Transverse colon (tissue), 4 donors: ENCODE measurements at regions not wholly inside any gene's neighbourhood (a gene's known extent, or its start where the extent isn't known, plus 50 kb on each side); places are given as distances from the start of the nearest gene placed in this dataset.

Experiments
- POLR2A ChIP-seq: fragments of 450-650 bp; IDR thresholded peaks from one replicate; pipeline ENCODE4 v1.6.1; 2016; ENCODE audit warnings: antibody characterized with exemption, mild to moderate bottlenecking, moderate library complexity
- POLR2AphosphoS5 ChIP-seq, 3 donors: sonication (generic); formaldehyde crosslinking; IDR thresholded peaks; one replicate each; pipeline ENCODE4 v1.6.1; 2016; ENCODE audit warnings: antibody characterized with exemption in 3 of 3
- TF ChIP-seq, protein P1 (sequence below), 5 experiments: fragments of 200-600 bp in 3 of 5; fragments of 450-650 bp in 2 of 5; sonication (generic) in 3 of 5; IDR thresholded peaks; 1 replicate in 2 of 5; 2 replicates in 3 of 5; pipeline ENCODE4 v1.5.1; 2016 to 2017; ENCODE audit warnings: antibody characterized with exemption in 5 of 5, inconsistent platforms in 3 of 5, mild to moderate bottlenecking in 2 of 5, moderate library complexity in 1 of 5

DNA sequence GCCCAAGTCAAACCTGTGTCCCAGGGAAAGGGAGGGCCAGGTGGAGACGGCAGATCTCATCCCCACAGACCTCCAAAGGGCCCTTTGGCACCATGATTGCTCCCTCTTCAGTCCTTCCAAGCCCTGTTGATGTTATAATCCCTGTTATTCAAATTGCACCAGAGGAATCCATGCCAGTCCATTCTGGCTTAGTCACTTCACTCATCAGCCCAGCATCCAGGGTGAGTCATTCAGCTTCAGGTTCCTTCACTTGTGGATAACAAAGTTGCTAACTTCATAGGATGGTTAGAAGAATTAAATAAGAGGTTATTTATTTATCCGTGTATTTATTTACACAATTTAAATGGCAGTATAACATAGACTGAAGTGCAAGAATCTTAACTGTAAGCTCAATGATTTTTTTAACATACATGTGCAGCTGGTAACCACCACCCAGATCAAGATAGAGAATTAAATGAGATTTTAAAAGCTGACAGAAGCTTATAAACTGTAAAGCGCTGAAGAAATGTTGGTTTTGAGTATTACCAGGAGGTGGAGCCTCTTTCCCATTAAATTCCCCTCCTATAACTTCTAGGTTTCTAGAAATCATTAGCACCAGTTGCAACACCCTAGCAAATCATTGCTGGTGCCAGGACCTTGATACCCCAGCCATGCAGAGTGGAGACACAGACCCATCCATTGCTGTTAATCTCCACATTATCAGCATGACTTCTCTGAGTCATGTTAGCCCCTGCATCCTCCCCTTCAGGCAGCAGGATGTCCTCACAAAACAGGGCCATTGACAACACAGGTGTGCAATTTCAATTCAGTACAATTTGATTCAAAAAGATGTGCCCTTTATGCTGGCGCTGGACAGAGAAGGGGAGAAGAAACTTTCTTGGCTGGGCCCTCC is 77.4 kb downstream of the SEC61B start:
- TF ChIP-seq, protein P1, sequence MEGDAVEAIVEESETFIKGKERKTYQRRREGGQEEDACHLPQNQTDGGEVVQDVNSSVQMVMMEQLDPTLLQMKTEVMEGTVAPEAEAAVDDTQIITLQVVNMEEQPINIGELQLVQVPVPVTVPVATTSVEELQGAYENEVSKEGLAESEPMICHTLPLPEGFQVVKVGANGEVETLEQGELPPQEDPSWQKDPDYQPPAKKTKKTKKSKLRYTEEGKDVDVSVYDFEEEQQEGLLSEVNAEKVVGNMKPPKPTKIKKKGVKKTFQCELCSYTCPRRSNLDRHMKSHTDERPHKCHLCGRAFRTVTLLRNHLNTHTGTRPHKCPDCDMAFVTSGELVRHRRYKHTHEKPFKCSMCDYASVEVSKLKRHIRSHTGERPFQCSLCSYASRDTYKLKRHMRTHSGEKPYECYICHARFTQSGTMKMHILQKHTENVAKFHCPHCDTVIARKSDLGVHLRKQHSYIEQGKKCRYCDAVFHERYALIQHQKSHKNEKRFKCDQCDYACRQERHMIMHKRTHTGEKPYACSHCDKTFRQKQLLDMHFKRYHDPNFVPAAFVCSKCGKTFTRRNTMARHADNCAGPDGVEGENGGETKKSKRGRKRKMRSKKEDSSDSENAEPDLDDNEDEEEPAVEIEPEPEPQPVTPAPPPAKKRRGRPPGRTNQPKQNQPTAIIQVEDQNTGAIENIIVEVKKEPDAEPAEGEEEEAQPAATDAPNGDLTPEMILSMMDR (IDR thresholded peaks at IDR 0.05), result no peak
- no peak for TF ChIP-seq POLR2A
- no peak for TF ChIP-seq POLR2AphosphoS5 (IDR thresholded peaks at IDR 0.05)
